ENCODE measurements at regions not wholly inside any gene's neighbourhood (a gene's known extent, or its start where the extent isn't known, plus 50 kb on each side); places are given as distances from the start of the nearest gene placed in this dataset.

- no peak for DNase-seq (ENCODE audit: low read depth in 1 of 2, low spot score in 1 of 2)
- TF ChIP-seq JUND (IDR thresholded peaks at IDR 0.05; ENCODE audit: low read depth) = no peak
- in situ Hi-C loops (cut with HindIII; ENCODE audit: low pct_unique_long_range_greater_than_20kb, low sequenced_read_pairs) = no loop called here
These were observed 319.3 kb upstream of the ATP10A start for GRCh38 chr15:26182441-26182840.

GRCh38 chr15:26179906-26180305 is 316.8 kb upstream of the ATP10A start:
- in situ Hi-C loops (cut with HindIII; ENCODE audit: low pct_unique_long_range_greater_than_20kb, low sequenced_read_pairs) = no loop called here
- DNase-seq (ENCODE audit: low read depth in 1 of 2, low spot score in 1 of 2) = peak; percentile 6 to 68
- no peak for TF ChIP-seq JUND (IDR thresholded peaks at IDR 0.05; ENCODE audit: low read depth)

DNA sequence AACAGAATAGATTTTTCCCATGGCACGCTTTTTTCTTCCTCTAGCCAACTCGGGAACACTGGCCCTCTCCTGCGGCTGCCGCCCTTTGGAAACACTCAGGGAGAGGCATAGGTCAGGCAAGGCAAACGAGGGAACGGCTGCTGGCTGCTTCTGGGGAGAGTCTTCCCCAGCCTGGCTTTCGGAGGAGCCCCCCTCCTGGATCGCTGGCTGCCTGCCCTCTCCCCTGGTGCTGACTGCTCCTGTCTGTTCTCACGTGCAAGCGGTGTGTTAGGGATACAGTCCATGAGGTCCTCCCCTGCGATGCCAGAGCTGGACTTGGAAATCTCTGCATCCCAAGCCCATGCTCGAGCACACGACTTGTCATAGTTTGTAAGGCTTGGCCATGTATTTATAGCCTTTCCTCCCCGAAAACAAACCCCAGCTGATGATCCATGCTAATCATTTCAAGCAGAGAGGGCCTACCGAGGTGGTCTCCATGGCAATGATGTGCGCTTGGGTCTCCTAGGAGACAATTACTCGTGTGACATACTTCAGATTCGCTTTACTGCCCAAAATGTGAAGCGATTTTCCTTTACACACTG is 315.6 kb upstream of the ATP10A start:
- no peak for DNase-seq (ENCODE audit: low read depth in 1 of 2, low spot score in 1 of 2)
- in situ Hi-C loops (cut with HindIII; ENCODE audit: low pct_unique_long_range_greater_than_20kb, low sequenced_read_pairs) = no loop called here
- TF ChIP-seq JUND (IDR thresholded peaks at IDR 0.05; ENCODE audit: low read depth) = no peak

GRCh38 chr15:26177816-26178215 is 314.7 kb upstream of the ATP10A start:
- no peak for TF ChIP-seq JUND (IDR thresholded peaks at IDR 0.05; ENCODE audit: low read depth)
- in situ Hi-C loops (cut with HindIII; ENCODE audit: low pct_unique_long_range_greater_than_20kb, low sequenced_read_pairs) = no loop called here
- no peak for DNase-seq (ENCODE audit: low read depth in 1 of 2, low spot score in 1 of 2)

GRCh38 chr15:26176831-26177230 is 313.7 kb upstream of the ATP10A start:
- no peak for DNase-seq (ENCODE audit: low read depth in 1 of 2, low spot score in 1 of 2)
- TF ChIP-seq JUND (IDR thresholded peaks at IDR 0.05; ENCODE audit: low read depth) = no peak
- in situ Hi-C loops (cut with HindIII; ENCODE audit: low pct_unique_long_range_greater_than_20kb, low sequenced_read_pairs) = no loop called here

- no peak for TF ChIP-seq JUND (IDR thresholded peaks at IDR 0.05; ENCODE audit: low read depth)
These were observed 308.1 kb upstream of the ATP10A start for GRCh38 chr15:26171266-26171665.

DNA sequence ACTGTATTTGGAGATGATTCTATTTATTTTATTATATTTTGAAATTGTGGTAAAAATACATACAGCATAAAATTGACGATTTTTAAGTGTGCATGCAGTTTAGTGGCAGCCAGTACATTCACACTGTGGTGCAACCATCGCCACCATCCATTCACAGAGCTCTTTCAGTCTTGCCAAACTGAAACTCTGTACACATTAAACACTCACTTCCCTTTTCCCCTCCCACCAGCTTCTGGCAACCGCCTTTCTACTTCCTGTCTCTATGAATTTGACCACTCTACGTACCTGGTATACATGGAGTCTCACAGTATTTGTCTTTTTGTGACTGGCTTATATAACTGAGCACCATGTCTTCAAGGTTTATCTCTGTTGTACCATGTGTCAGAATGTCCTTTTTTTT is 303.3 kb upstream of the ATP10A start:
- TF ChIP-seq JUND (IDR thresholded peaks at IDR 0.05; ENCODE audit: low read depth) = no peak
- DNase-seq (ENCODE audit: low read depth in 1 of 2, low spot score in 1 of 2) = no peak
- in situ Hi-C loops (cut with HindIII; ENCODE audit: low pct_unique_long_range_greater_than_20kb, low sequenced_read_pairs) = no loop called here

More at GRCh38 chr15:26171266-26171665, 308.1 kb upstream of the ATP10A start:
- in situ Hi-C loops (cut with HindIII; ENCODE audit: low pct_unique_long_range_greater_than_20kb, low sequenced_read_pairs) = no loop called here
- no peak for DNase-seq (ENCODE audit: low read depth in 1 of 2, low spot score in 1 of 2)

DNA sequence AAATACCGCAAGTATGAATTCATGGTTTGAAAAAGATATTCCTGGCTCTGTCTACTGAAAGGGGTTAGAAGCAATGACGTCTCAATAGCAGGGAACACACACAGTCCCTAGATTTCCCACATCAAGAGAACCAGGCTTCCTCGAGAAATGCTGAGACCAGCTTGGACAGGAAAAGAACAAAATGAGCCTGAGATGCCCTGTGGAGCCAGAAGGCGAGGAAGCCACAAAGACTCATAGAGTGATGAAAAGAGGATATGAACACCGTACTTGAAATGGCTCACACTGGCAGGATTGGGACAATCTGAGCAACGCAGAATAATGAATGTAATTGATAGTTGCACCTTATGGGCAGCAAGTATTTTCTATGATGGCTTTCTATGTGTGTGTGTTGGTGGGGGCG is 302.4 kb upstream of the ATP10A start:
- TF ChIP-seq JUND (IDR thresholded peaks at IDR 0.05; ENCODE audit: low read depth) = no peak
- DNase-seq (ENCODE audit: low read depth in 1 of 2, low spot score in 1 of 2) = no peak
- in situ Hi-C loops (cut with HindIII; ENCODE audit: low pct_unique_long_range_greater_than_20kb, low sequenced_read_pairs) = no loop called here

GRCh38 chr15:26160343-26160742 is 297.2 kb upstream of the ATP10A start:
- TF ChIP-seq JUND (IDR thresholded peaks at IDR 0.05; ENCODE audit: low read depth) = no peak
- in situ Hi-C loops (cut with HindIII; ENCODE audit: low pct_unique_long_range_greater_than_20kb, low sequenced_read_pairs) = no loop called here
- no peak for DNase-seq (ENCODE audit: low read depth in 1 of 2, low spot score in 1 of 2)

GRCh38 chr15:26158176-26158575 is 295.0 kb upstream of the ATP10A start:
- in situ Hi-C loops (cut with HindIII; ENCODE audit: low pct_unique_long_range_greater_than_20kb, low sequenced_read_pairs) = no loop called here
- TF ChIP-seq JUND (IDR thresholded peaks at IDR 0.05; ENCODE audit: low read depth) = no peak
- no peak for DNase-seq (ENCODE audit: low read depth in 1 of 2, low spot score in 1 of 2)

- in situ Hi-C loops (cut with HindIII; ENCODE audit: low pct_unique_long_range_greater_than_20kb, low sequenced_read_pairs) = no loop called here
- no peak for DNase-seq (ENCODE audit: low read depth in 1 of 2, low spot score in 1 of 2)
- TF ChIP-seq JUND (IDR thresholded peaks at IDR 0.05; ENCODE audit: low read depth) = no peak
These were observed 294.0 kb upstream of the ATP10A start for GRCh38 chr15:26157081-26157480.

DNA sequence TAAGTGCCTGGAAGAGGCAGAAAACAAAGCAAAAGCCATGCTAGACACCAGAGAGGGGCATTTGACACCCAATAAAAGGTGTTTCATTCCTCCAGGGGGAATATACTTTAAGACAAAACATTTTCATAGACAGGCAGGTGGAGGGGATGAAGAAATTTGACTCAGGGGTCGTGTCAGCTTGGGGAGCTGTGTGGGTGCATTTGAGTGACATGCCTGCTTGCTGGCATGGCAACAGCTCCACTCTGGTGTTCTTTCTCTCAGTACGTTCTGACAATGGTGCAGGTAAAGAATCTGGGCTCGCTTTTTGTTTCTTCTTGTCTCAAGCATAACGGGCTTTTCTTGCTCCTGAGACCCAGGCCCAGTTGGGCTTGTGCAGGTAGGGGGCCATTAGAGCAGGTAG is 292.9 kb upstream of the ATP10A start:
- in situ Hi-C loops (cut with HindIII; ENCODE audit: low pct_unique_long_range_greater_than_20kb, low sequenced_read_pairs) = no loop called here
- no peak for TF ChIP-seq JUND (IDR thresholded peaks at IDR 0.05; ENCODE audit: low read depth)
- no peak for DNase-seq (ENCODE audit: low read depth in 1 of 2, low spot score in 1 of 2)

DNA sequence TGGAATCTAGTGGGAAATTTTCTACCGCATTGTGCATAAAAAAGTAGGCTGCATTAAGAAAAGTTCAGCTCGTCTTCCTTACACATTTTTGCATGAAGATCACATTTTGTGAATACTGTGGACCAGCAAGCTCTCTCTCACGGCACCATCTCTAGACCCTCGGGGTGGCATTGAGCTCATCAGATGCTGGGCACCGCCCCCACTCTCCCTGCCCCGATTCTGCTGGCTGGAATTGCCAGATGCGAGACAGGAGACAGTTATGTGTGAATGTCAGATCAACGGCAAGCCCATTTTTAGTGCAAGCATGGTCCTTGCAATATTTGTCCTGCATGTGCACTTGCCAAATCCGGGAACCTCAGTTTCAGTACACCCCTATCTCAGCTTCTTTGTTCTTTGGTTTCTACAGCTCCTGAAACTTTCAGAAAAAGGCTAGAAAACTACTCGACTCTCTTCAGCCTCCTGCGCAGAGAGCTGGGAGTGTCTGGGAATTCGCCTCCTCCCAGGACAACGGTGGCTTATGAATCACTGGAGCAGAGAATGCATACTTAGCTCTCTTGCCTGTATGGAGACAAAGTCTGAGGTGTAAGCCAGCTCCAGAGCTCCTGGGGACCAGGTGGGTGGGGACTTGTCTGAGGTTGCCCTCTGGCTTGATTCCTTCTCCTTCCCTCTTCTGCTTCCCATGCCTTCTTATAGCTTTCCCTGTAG is 285.2 kb upstream of the ATP10A start:
- DNase-seq (ENCODE audit: low read depth in 1 of 2, low spot score in 1 of 2) = no peak
- in situ Hi-C loops (cut with HindIII; ENCODE audit: low pct_unique_long_range_greater_than_20kb, low sequenced_read_pairs) = no loop called here
- no peak for TF ChIP-seq JUND (IDR thresholded peaks at IDR 0.05; ENCODE audit: low read depth)

DNA sequence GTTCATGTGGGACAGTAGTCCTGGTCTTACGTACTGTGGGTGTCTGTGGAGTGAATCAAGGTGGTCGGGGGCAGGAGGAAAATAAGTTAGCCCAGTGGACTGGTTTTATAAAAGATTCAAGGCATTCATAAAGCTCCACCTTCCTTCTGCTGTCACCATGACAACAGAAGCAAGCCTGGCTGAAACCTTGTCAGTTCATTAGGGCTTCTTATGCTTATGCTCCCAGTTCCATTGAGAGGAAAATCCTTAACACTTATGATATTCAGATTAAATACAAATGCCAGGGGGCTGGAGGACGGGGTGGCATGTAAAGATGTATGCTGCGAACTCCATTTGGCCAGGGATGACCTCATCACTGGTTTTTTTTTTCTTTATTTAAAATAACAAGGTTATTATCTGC is 283.1 kb upstream of the ATP10A start:
- DNase-seq (ENCODE audit: low read depth in 1 of 2, low spot score in 1 of 2) = no peak
- no peak for TF ChIP-seq JUND (IDR thresholded peaks at IDR 0.05; ENCODE audit: low read depth)
- in situ Hi-C loops (cut with HindIII; ENCODE audit: low pct_unique_long_range_greater_than_20kb, low sequenced_read_pairs) = no loop called here
